ENCODE measurements at regions not wholly inside any gene's neighbourhood (a gene's known extent, or its start where the extent isn't known, plus 50 kb on each side); places are given as distances from the start of the nearest gene placed in this dataset.

DNA sequence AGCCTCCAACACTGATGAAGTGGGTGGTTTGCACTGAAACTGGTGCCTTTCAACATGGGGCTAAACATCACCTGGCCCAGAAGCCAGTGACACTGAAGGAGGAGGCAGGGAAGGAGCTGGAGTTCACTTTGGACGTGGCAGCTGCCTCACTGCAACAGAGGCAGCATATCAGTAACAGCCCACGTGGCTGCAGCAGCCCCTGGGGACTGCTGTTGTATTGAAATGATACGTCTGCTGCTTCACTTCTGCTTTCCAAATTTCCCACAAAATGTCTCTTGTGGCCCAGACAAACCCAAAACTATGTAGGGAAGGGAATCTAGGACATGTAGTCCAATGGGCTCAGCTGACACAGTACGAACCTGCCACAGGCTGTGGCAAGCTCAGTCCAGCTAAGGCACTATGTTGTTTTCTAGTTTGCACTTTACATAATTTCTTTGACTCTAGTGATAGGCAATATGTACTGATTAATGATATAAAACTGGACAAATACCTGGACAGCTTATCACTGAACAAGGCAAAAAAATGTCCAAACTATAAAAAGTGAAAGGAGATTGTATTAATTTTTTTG lies 84.7 kb upstream of the RAPGEF2 start:
- TF ChIP-seq, protein P1, sequence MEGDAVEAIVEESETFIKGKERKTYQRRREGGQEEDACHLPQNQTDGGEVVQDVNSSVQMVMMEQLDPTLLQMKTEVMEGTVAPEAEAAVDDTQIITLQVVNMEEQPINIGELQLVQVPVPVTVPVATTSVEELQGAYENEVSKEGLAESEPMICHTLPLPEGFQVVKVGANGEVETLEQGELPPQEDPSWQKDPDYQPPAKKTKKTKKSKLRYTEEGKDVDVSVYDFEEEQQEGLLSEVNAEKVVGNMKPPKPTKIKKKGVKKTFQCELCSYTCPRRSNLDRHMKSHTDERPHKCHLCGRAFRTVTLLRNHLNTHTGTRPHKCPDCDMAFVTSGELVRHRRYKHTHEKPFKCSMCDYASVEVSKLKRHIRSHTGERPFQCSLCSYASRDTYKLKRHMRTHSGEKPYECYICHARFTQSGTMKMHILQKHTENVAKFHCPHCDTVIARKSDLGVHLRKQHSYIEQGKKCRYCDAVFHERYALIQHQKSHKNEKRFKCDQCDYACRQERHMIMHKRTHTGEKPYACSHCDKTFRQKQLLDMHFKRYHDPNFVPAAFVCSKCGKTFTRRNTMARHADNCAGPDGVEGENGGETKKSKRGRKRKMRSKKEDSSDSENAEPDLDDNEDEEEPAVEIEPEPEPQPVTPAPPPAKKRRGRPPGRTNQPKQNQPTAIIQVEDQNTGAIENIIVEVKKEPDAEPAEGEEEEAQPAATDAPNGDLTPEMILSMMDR (IDR thresholded peaks at IDR 0.05 in 8 of 11, conservative IDR thresholded peaks at IDR 0.05 in 3 of 11): no peak
- TF ChIP-seq POLR2AphosphoS5 (IDR thresholded peaks at IDR 0.05) (no peak), POLR2A (IDR thresholded peaks at IDR 0.05) (no peak)
